ENCODE measurements at regions not wholly inside any gene's neighbourhood (a gene's known extent, or its start where the extent isn't known, plus 50 kb on each side); places are given as distances from the start of the nearest gene placed in this dataset.

GRCh38 chr4:115332078-115332477, 218.7 kb upstream of the NDST4 start:
- TF ChIP-seq, protein P1, sequence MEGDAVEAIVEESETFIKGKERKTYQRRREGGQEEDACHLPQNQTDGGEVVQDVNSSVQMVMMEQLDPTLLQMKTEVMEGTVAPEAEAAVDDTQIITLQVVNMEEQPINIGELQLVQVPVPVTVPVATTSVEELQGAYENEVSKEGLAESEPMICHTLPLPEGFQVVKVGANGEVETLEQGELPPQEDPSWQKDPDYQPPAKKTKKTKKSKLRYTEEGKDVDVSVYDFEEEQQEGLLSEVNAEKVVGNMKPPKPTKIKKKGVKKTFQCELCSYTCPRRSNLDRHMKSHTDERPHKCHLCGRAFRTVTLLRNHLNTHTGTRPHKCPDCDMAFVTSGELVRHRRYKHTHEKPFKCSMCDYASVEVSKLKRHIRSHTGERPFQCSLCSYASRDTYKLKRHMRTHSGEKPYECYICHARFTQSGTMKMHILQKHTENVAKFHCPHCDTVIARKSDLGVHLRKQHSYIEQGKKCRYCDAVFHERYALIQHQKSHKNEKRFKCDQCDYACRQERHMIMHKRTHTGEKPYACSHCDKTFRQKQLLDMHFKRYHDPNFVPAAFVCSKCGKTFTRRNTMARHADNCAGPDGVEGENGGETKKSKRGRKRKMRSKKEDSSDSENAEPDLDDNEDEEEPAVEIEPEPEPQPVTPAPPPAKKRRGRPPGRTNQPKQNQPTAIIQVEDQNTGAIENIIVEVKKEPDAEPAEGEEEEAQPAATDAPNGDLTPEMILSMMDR (IDR thresholded peaks at IDR 0.05) = no peak
- no peak for TF ChIP-seq POLR2A (IDR thresholded peaks at IDR 0.05)
